ENCODE measurements at regions not wholly inside any gene's neighbourhood (a gene's known extent, or its start where the extent isn't known, plus 50 kb on each side); places are given as distances from the start of the nearest gene placed in this dataset.

DNA sequence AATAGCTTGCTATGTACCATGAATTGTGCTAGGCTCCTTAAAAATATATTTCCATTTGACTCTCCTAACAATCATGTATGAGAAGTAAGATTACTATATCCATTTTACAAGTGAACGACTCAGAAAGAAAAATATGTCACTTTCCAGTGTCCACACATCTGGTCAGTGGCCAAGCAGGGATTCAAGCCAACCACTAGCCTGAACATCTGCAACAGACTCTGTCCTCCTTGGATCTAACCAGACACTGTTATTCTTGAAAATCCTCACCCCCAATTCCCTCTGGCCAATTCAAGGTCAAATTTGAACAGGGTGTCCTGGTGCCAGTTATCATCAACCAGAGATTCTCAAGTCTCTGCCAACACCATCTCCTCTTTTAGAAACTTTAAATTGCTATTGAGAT, 344.1 kb upstream of the WWC1 start:
- no peak for DNase-seq (ENCODE audit: low read depth, low spot score)
- no peak overlapping the region for H3K9ac ChIP-seq (ENCODE audit: control insufficient read depth, insufficient read depth, low read length)
- WGBS (ENCODE audit: insufficient coverage, insufficient replicate concordance, low lambda C conversion rate, missing lambda C conversion rate) = 15% methylated on average over 1 of the region's 1 CpG
- SMC1A ChIA-PET (ENCODE audit: uncharacterized antibody, unreplicated experiment) = no interaction called here
- CTCF ChIA-PET = no interaction called here
- no peaks in the 10 kb centered on the region for H3K9me3 ChIP-seq (replicated peaks; ENCODE audit: control insufficient read depth, insufficient read depth, low read length)
- intact Hi-C loops (cut with micrococcal nuclease; ENCODE audit: unreplicated experiment) (no loop called here), in situ Hi-C loops (cut with MboI) (no loop called here)
- TF ChIP-seq NFYB (IDR thresholded peaks at IDR 0.05; ENCODE audit: insufficient read depth, low read depth, low read length) (no peak), SREBF2 (IDR thresholded peaks at IDR 0.05; ENCODE audit: low read length) (no peak), FOXK2 (IDR thresholded peaks at IDR 0.05) (no peak), TBL1XR1 (IDR thresholded peaks at IDR 0.05; ENCODE audit: low read depth, low read length) (no peak), RFX5 (IDR thresholded peaks at IDR 0.05; ENCODE audit: low read depth, low read length) (no peak), BRCA1 (IDR thresholded peaks at IDR 0.05; ENCODE audit: low read depth, low read length) (no peak), BHLHE40 (IDR thresholded peaks at IDR 0.05; ENCODE audit: borderline replicate concordance in 1 of 2, low read depth in 2 of 2, low read length in 1 of 2) (no peak), EP300 (IDR thresholded peaks at IDR 0.05; ENCODE audit: borderline replicate concordance in 1 of 2, control insufficient read depth in 1 of 2, low read depth in 2 of 2, low read length in 2 of 2) (no peak), ZZZ3 (IDR thresholded peaks at IDR 0.05; ENCODE audit: control insufficient read depth, insufficient read length, low read depth) (no peak), NR2C1 (IDR thresholded peaks at IDR 0.05) (no peak), RAD21 (IDR thresholded peaks at IDR 0.05; ENCODE audit: insufficient read depth, low read depth, low read length) (no peak), BMI1 (IDR thresholded peaks at IDR 0.05; ENCODE audit: borderline replicate concordance) (no peak)
- TF ChIP-seq, protein P1, sequence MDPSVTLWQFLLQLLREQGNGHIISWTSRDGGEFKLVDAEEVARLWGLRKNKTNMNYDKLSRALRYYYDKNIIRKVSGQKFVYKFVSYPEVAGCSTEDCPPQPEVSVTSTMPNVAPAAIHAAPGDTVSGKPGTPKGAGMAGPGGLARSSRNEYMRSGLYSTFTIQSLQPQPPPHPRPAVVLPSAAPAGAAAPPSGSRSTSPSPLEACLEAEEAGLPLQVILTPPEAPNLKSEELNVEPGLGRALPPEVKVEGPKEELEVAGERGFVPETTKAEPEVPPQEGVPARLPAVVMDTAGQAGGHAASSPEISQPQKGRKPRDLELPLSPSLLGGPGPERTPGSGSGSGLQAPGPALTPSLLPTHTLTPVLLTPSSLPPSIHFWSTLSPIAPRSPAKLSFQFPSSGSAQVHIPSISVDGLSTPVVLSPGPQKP (IDR thresholded peaks at IDR 0.05; ENCODE audit: low read depth, low read length) = no peak
- TF ChIP-seq, protein P2, sequence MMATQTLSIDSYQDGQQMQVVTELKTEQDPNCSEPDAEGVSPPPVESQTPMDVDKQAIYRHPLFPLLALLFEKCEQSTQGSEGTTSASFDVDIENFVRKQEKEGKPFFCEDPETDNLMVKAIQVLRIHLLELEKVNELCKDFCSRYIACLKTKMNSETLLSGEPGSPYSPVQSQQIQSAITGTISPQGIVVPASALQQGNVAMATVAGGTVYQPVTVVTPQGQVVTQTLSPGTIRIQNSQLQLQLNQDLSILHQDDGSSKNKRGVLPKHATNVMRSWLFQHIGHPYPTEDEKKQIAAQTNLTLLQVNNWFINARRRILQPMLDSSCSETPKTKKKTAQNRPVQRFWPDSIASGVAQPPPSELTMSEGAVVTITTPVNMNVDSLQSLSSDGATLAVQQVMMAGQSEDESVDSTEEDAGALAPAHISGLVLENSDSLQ (IDR thresholded peaks at IDR 0.05) = no peak
- TF ChIP-seq, protein P3, sequence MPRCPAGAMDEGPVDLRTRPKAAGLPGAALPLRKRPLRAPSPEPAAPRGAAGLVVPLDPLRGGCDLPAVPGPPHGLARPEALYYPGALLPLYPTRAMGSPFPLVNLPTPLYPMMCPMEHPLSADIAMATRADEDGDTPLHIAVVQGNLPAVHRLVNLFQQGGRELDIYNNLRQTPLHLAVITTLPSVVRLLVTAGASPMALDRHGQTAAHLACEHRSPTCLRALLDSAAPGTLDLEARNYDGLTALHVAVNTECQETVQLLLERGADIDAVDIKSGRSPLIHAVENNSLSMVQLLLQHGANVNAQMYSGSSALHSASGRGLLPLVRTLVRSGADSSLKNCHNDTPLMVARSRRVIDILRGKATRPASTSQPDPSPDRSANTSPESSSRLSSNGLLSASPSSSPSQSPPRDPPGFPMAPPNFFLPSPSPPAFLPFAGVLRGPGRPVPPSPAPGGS (IDR thresholded peaks at IDR 0.05; ENCODE audit: borderline replicate concordance, insufficient read depth, low read depth, low read length, poor library complexity, severe bottlenecking) = no peak
- no peaks in the 10 kb centered on the region for H4K20me1 ChIP-seq (ENCODE audit: control insufficient read depth, insufficient read depth)
- FAIRE-seq = no peak
- RAD21 ChIA-PET (ENCODE audit: unreplicated experiment) = no interaction called here
- POLR2A ChIA-PET = no interaction called here
- H3K4me2 ChIP-seq (ENCODE audit: control insufficient read depth, insufficient read depth) = no peak overlapping the region
- no peak overlapping the region for H3K27ac ChIP-seq (ENCODE audit: control insufficient read depth, insufficient read depth)
- no TSS peak for BruUV-seq (replicated peaks)
- H3K27me3 ChIP-seq (replicated peaks in 1 of 2; ENCODE audit: control insufficient read depth in 2 of 2, insufficient read depth in 2 of 2, low read length in 1 of 2) = no peaks in the 10 kb centered on the region; a peak in 2 of 4 replicates
- H3K79me2 ChIP-seq (ENCODE audit: control insufficient read depth, insufficient read depth, low read length) = no peaks in the 10 kb centered on the region
- no peak overlapping the region for H3K4me3 ChIP-seq
- no peaks in the 10 kb centered on the region for H3K4me1 ChIP-seq (ENCODE audit: control insufficient read depth, insufficient read depth, low read length)
- no peak overlapping the region for H2AFZ ChIP-seq (ENCODE audit: control insufficient read depth, low read depth, low read length)
- ATAC-seq = no peak
- no peaks in the 10 kb centered on the region for H3K36me3 ChIP-seq (ENCODE audit: control insufficient read depth in 2 of 2, insufficient read depth in 2 of 2, low read length in 1 of 2)

All from GM12878 (cell line).